Fibroblast of villous mesenchyme (primary cell): ENCODE measurements at regions not wholly inside any gene's neighbourhood (a gene's known extent, or its start where the extent isn't known, plus 50 kb on each side); places are given as distances from the start of the nearest gene placed in this dataset.
A peak's percentile ranks its signal among the peaks of the same experiment; 100 is the strongest.
"Not testable (repeated sequence)": the region's sequence is repeated elsewhere in the genome, so short reads cannot be mapped to it uniquely, and the experiment has no call there.

ENCODE experiments used
- DNase-seq: peaks from one replicate; pipeline ENCODE4 v3.0.0-alpha.2; 2010; ENCODE audit warnings: low read depth
- H3K4me3 ChIP-seq: 2 replicates; pipeline ENCODE4 v1.5.1; 2011; ENCODE audit warnings: low read depth, mild to moderate bottlenecking, low read length
- CTCF ChIP-seq: IDR thresholded peaks from 2 replicates; pipeline ENCODE4 v1.5.1; 2012; ENCODE audit warnings: low read depth, mild to moderate bottlenecking, low read length; ENCODE audit not compliant: insufficient read depth

DNA sequence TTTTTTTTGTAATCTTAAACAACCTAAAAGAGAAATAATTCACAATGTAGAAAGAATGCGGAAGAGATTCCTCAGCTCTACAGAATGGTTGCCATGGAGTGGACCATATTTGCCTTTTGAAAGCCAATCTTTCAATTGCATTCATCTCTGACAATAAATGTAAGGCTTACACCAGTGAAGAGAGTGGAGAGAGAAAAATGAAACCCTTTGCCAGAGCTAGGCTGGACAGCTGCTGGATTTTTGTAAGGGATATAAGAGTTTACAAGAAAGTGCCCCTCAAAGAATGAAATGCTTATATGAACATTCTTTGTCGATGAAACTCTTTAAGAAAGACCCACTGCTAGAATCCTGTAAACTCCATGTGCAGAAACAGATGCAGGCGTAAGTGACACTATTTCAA is 66.0 kb upstream of the FAT1 start:
- no peak for TF ChIP-seq CTCF
- peak; percentile 47 for DNase-seq
- no peak overlapping the region for H3K4me3 ChIP-seq

- DNase-seq: no peak
These were observed 67.0 kb upstream of the FAT1 start for GRCh38 chr4:186790630-186791029.

GRCh38 chr4:186792728-186793366 is 69.2 kb upstream of the FAT1 start:
- no peak for TF ChIP-seq CTCF
- no peak overlapping the region for H3K4me3 ChIP-seq
- peak; percentile 86 for DNase-seq

More at GRCh38 chr4:186790630-186791029, 67.0 kb upstream of the FAT1 start:
- no peak overlapping the region for H3K4me3 ChIP-seq
- TF ChIP-seq CTCF: no peak

- no peak overlapping the region for H3K4me3 ChIP-seq
- no peak for TF ChIP-seq CTCF
- peak; percentile 76 for DNase-seq
These were observed 75.4 kb upstream of the FAT1 start for GRCh38 chr4:186798951-186799659.

GRCh38 chr4:186805020-186805820 is 81.6 kb upstream of the FAT1 start:
- H3K4me3 ChIP-seq: no peak overlapping the region
- no peak for DNase-seq
- TF ChIP-seq CTCF: no peak

DNA sequence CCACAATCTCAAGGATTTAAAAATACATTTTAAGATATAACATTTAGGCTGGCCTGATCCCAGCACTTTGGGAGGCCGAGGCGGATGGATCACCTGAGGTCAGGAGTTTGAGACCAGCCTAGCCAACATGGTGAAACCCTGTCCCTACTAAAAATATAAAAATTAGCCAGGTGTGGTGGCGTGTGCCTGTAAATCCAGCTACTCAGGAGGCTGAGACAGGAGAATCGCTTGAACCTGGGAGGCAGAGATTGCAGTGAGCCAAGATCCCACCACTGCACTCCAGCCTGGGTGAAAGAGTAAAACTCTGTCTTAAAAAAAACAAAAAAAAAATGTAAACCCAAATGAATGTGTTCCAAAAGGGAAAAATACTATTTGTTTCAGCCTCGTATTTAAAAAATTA is 82.3 kb upstream of the FAT1 start:
- not testable (repeated sequence) for DNase-seq, H3K4me3 ChIP-seq
